ENCODE measurements at regions not wholly inside any gene's neighbourhood (a gene's known extent, or its start where the extent isn't known, plus 50 kb on each side); places are given as distances from the start of the nearest gene placed in this dataset.

GRCh38 chr3:146313746-146314111 lies 62.8 kb upstream of the PLSCR4 start:
- Histone ChIP-seq H3K36me3 (replicated peaks in 1 of 2; ENCODE audit: control insufficient read depth in 1 of 2, insufficient read depth in 2 of 2, low read length in 2 of 2) (no peaks in the 10 kb centered on the region), H3K4me1 (ENCODE audit: insufficient read depth, low read length) (no peaks in the 10 kb centered on the region), H3K27me3 (ENCODE audit: control insufficient read depth in 1 of 2, insufficient read depth in 2 of 2, low read length in 2 of 2) (no peaks in the 10 kb centered on the region), H3K79me2 (ENCODE audit: insufficient read depth, low read length) (no peaks in the 10 kb centered on the region), H3K27ac (ENCODE audit: extremely low read length, insufficient read depth, low read length) (no peak overlapping the region), H2AFZ (ENCODE audit: low read length) (no peak overlapping the region), H4K20me1 (ENCODE audit: insufficient read depth, low read length) (no peaks in the 10 kb centered on the region), H3K4me3 (replicated peaks in 1 of 3; ENCODE audit: insufficient read depth in 1 of 3, low read depth in 2 of 3, low read length in 3 of 3) (no peak overlapping the region), H3K9ac (ENCODE audit: insufficient read depth, low read depth, low read length) (no peak overlapping the region), H3K4me2 (ENCODE audit: low read depth, low read length) (no peak overlapping the region), H3K9me3 (ENCODE audit: low read length) (no peaks in the 10 kb centered on the region; the same call in 1 of the 2 replicates)
- WGBS (ENCODE audit: low lambda C conversion rate): 0% methylated on average over 1 of the region's 1 CpG
- no peak for DNase-seq (ENCODE audit: low spot score)
- POLR2A ChIA-PET: no interaction called here
- BruUV-seq (replicated peaks): no TSS peak
- no peak for TF ChIP-seq ONECUT2 (CRISPR knock-in tag; IDR thresholded peaks at IDR 0.05)
- TF ChIP-seq ZNF761 (CRISPR knock-in tag; conservative IDR thresholded peaks at IDR 0.05): no peak
- TF ChIP-seq SETDB1 (CRISPR knock-in tag; IDR thresholded peaks at IDR 0.05; ENCODE audit: borderline replicate concordance): no peak
- no peak for TF ChIP-seq PCBP1 (IDR thresholded peaks at IDR 0.05; ENCODE audit: borderline replicate concordance, low read depth, low read length)
- no peak for TF ChIP-seq CBX2 (IDR thresholded peaks at IDR 0.05; ENCODE audit: low read depth, low read length)
- TF ChIP-seq CBX2 (CRISPR knock-in tag; IDR thresholded peaks at IDR 0.05; ENCODE audit: low read depth): no peak
- TF ChIP-seq AGO1 (IDR thresholded peaks at IDR 0.05; ENCODE audit: low read depth, low read length, poor library complexity, severe bottlenecking): no peak
- no peak for TF ChIP-seq RBM22 (optimal IDR thresholded peaks at IDR 0.05; ENCODE audit: low read length)
- TF ChIP-seq XBP1 (CRISPR knock-in tag; IDR thresholded peaks at IDR 0.05): no peak
- no peak for TF ChIP-seq GABPA (IDR thresholded peaks at IDR 0.05; ENCODE audit: low read depth, low read length)
- TF ChIP-seq GABPA (CRISPR knock-in tag; IDR thresholded peaks at IDR 0.05; ENCODE audit: low read depth): no peak
- TF ChIP-seq POLR2AphosphoS2 (IDR thresholded peaks at IDR 0.05; ENCODE audit: low read depth, low read length): no peak
- no peak for TF ChIP-seq CERS6 (CRISPR knock-in tag; IDR thresholded peaks at IDR 0.05)
- no peak for TF ChIP-seq GATAD1 (CRISPR knock-in tag; IDR thresholded peaks at IDR 0.05)
- no peak for TF ChIP-seq ARNTL (CRISPR knock-in tag; IDR thresholded peaks at IDR 0.05)
- TF ChIP-seq MAX (IDR thresholded peaks at IDR 0.05): no peak
- no peak for TF ChIP-seq FOXP1 (IDR thresholded peaks at IDR 0.05)
- TF ChIP-seq FOXP1 (CRISPR knock-in tag; IDR thresholded peaks at IDR 0.05): no peak
- no peak for TF ChIP-seq SIN3B (IDR thresholded peaks at IDR 0.05; ENCODE audit: low read length)
- no peak for TF ChIP-seq STAT6 (CRISPR knock-in tag; IDR thresholded peaks at IDR 0.05; ENCODE audit: borderline replicate concordance)
- TF ChIP-seq ZNF274 (CRISPR knock-in tag; IDR thresholded peaks at IDR 0.05): no peak
- TF ChIP-seq NFE2 (CRISPR knock-in tag; IDR thresholded peaks at IDR 0.05): no peak
- CTCF ChIA-PET (ENCODE audit: low intra/inter-chr PET ratio, low total read pairs): no interaction called here
- no peak for ATAC-seq
- intact Hi-C loops (cut with micrococcal nuclease; ENCODE audit: unreplicated experiment) (no loop called here), in situ Hi-C loops (cut with HindIII; ENCODE audit: extremely low pct_ligation_motif_present, low pct_unique_long_range_greater_than_20kb) (no loop called here)
- no peak for FAIRE-seq
